Adrenal gland (tissue), 5 donors: ENCODE measurements at regions not wholly inside any gene's neighbourhood (a gene's known extent, or its start where the extent isn't known, plus 50 kb on each side); places are given as distances from the start of the nearest gene placed in this dataset.

Source experiments
- POLR2A ChIP-seq, 2 donors: fragments of 450-650 bp; IDR thresholded peaks; one replicate each; pipeline ENCODE4 v1.6.1; 2017; ENCODE audit warnings: antibody characterized with exemption in 2 of 2, mild to moderate bottlenecking in 2 of 2, moderate library complexity in 1 of 2
- TF ChIP-seq, protein P1 (sequence below), 6 experiments: fragments of 450-650 bp in 4 of 6; fragments of 200-600 bp in 2 of 6; sonication (generic) in 1 of 6; IDR thresholded peaks; 1 replicate in 5 of 6; 2 replicates in 1 of 6; pipeline versions ENCODE4 v1.5.1 to v1.8.0; 2016 to 2021; ENCODE audit warnings: antibody characterized with exemption in 6 of 6, mild to moderate bottlenecking in 2 of 6, moderate library complexity in 1 of 6
- donor health status: DM: no; HTN: no; CAD: no.

DNA sequence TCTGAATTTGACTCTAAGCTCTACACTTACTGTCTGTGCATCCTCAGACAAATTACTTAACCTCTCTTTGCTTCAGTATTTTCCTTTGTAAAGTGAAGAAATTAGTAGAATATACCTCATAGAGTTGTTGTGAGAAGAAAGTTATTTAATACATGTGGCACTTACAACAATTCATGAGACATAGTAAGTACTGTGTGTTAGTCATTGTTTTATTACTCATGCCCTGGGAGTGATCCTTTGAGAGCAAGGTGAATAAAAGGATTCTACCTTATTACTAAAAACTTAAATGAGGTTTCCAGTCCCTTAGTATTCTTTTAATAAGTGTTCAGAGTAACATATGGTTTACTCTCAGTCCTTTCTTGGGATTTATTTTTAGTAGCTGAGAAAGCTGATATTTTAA, 233.6 kb upstream of the MAP3K7 start:
- TF ChIP-seq, protein P1, sequence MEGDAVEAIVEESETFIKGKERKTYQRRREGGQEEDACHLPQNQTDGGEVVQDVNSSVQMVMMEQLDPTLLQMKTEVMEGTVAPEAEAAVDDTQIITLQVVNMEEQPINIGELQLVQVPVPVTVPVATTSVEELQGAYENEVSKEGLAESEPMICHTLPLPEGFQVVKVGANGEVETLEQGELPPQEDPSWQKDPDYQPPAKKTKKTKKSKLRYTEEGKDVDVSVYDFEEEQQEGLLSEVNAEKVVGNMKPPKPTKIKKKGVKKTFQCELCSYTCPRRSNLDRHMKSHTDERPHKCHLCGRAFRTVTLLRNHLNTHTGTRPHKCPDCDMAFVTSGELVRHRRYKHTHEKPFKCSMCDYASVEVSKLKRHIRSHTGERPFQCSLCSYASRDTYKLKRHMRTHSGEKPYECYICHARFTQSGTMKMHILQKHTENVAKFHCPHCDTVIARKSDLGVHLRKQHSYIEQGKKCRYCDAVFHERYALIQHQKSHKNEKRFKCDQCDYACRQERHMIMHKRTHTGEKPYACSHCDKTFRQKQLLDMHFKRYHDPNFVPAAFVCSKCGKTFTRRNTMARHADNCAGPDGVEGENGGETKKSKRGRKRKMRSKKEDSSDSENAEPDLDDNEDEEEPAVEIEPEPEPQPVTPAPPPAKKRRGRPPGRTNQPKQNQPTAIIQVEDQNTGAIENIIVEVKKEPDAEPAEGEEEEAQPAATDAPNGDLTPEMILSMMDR (IDR thresholded peaks at IDR 0.05) = no peak
- TF ChIP-seq POLR2A (IDR thresholded peaks at IDR 0.05) = no peak
